ENCODE measurements at regions not wholly inside any gene's neighbourhood (a gene's known extent, or its start where the extent isn't known, plus 50 kb on each side); places are given as distances from the start of the nearest gene placed in this dataset.

DNA sequence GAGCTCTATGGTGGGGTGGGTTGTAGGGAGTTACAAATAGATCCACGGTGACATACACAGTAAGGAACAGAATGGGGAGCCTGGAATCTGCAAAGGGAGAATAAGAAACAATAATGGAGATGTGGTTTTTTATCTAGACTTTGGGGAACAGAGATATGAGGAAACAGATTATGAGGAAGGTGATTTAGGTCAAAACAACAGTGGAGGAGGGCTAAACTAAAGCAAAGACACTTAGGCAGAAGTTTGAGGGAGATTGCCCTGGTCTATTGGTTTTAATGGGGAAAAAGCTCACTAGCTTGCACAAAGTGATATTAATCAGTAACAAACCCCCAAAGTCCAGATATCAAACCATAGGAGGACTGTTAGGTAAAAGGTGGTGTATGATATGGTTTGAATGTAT, 144.5 kb upstream of the DYRK2 start:
- Histone ChIP-seq H3K14ac (replicated peaks; ENCODE audit: low read depth, low read length) (no peak overlapping the region), H3K18ac (ENCODE audit: low read depth, low read length) (no peak overlapping the region), H3K4me1 (ENCODE audit: control insufficient read depth, insufficient read depth, low read length) (no peaks in the 10 kb centered on the region), H2BK120ac (ENCODE audit: low read depth, low read length) (no peak overlapping the region), H3K9me3 (ENCODE audit: control insufficient read depth, insufficient read depth, low read length) (no peaks in the 10 kb centered on the region), H3K4ac (ENCODE audit: low read depth, low read length) (no peak overlapping the region), H4K91ac (ENCODE audit: insufficient read depth, low read depth, low read length) (no peak overlapping the region), H3K23ac (ENCODE audit: low read depth, low read length) (no peak overlapping the region), H4K20me1 (ENCODE audit: insufficient read depth, low read length) (no peaks in the 10 kb centered on the region), H4K8ac (ENCODE audit: low read depth in 2 of 2, low read length in 2 of 2) (no peak overlapping the region), H2BK5ac (ENCODE audit: low read depth, low read length, poor library complexity, severe bottlenecking) (no peak overlapping the region), H2AFZ (replicated peaks; ENCODE audit: low read length, poor library complexity) (no peak overlapping the region), H2AK9ac (replicated peaks; ENCODE audit: low read depth, low read length, poor library complexity) (no peak overlapping the region), H4K5ac (ENCODE audit: low read depth, low read length) (no peak overlapping the region), H3K4me2 (ENCODE audit: low read depth, low read length) (no peak overlapping the region), H3K36me3 (ENCODE audit: control insufficient read depth, insufficient read depth, low read length) (no peaks in the 10 kb centered on the region), H2BK15ac (ENCODE audit: low read depth, low read length) (no peak overlapping the region), H3K9ac (ENCODE audit: low read depth, low read length) (no peak overlapping the region), H3K56ac (ENCODE audit: extremely low read depth, insufficient read depth, low read length) (no peak overlapping the region), H2AK5ac (ENCODE audit: low read depth, low read length) (no peak overlapping the region), H3K9me1 (ENCODE audit: insufficient read depth, low read length) (no peaks in the 10 kb centered on the region), H3K27me3 (ENCODE audit: control insufficient read depth, insufficient read depth, low read length) (peaks cover 13% of the 10 kb centered on the region), H3K27ac (ENCODE audit: insufficient read depth, low read length) (no peak overlapping the region), H2BK20ac (ENCODE audit: low read depth, low read length) (no peak overlapping the region), H3K79me1 (ENCODE audit: low read depth in 1 of 2, low read length in 2 of 2) (no peaks in the 10 kb centered on the region), H3K4me3 (ENCODE audit: insufficient read depth, low read depth, low read length) (no peak overlapping the region)
- no TSS peak for BruUV-seq (replicated peaks)
- TF ChIP-seq NFE2L2 (IDR thresholded peaks at IDR 0.05; ENCODE audit: low read depth, low read length) (no peak), CHD1 (IDR thresholded peaks at IDR 0.05; ENCODE audit: low read depth, low read length) (no peak), POLR2A (IDR thresholded peaks at IDR 0.05; ENCODE audit: low read depth, low read length) (no peak), MAFK (IDR thresholded peaks at IDR 0.05; ENCODE audit: low read depth, low read length) (no peak), RCOR1 (IDR thresholded peaks at IDR 0.05; ENCODE audit: insufficient replicate concordance, low read length) (no peak)
- ATAC-seq (ENCODE audit: low read depth), result no peak
- no CpG with 5 or more reads among the region's 1 CpG for WGBS, 2 experiments (ENCODE audit: extremely low coverage in 2 of 2, insufficient read length in 1 of 2)
- in situ Hi-C loops (cut with MboI; ENCODE audit: low sequenced_read_pairs), result no loop called here
- no peak for DNase-seq
- dilution Hi-C loops (cut with HindIII; ENCODE audit: low sequenced_read_pairs, unreplicated experiment), result no loop called here
- intact Hi-C loops (cut with micrococcal nuclease), result no loop called here
- CTCF ChIA-PET, result no interaction called here
- POLR2A ChIA-PET (ENCODE audit: unreplicated experiment), result no interaction called here
